IMR-90 (cell line): ENCODE measurements at regions not wholly inside any gene's neighbourhood (a gene's known extent, or its start where the extent isn't known, plus 50 kb on each side); places are given as distances from the start of the nearest gene placed in this dataset.

Source experiments
- ATAC-seq: fragments of 200-7000 bp; cut with Tn5 transposase; 2 replicates; pipeline ENCODE4 v1.9.1; 2020; ENCODE audit warnings: low read depth, mild to moderate bottlenecking, moderate library complexity
- BruUV-seq: library from RNA; stranded (reverse); fragments of 400-500 nt; replicated peaks from 2 replicates; lab custom pipeline; 2021; lab: Mats Ljungman, UMichigan
- CTCF ChIA-PET: fragments of 300-600 bp; formaldehyde crosslinking; extraction: SDS; loops from one replicate; lab custom pipeline; 2021; ENCODE audit warnings: antibody characterized with exemption; lab: Yijun Ruan, JAX
- POLR2A ChIA-PET: fragments of 300-600 bp; sonication (Branson Sonifier 250); formaldehyde crosslinking; loops from one replicate; lab custom pipeline; 2022; ENCODE audit warnings: antibody characterized with exemption; ENCODE audit not compliant: unreplicated experiment; lab: Charles Lee
- DNase-seq: peaks from one replicate; pipeline ENCODE4 v3.0.0; 2013
- H2AFZ ChIP-seq: replicated peaks from 2 replicates; pipeline ENCODE3; 2013; ENCODE audit warnings: low read length, mild to moderate bottlenecking; ENCODE audit not compliant: poor library complexity
- H2AK5ac ChIP-seq: 2 replicates; pipeline ENCODE4 v1.6.1; 2013; ENCODE audit warnings: low read depth, low read length, inconsistent platforms
- H2AK9ac ChIP-seq: replicated peaks from 2 replicates; pipeline ENCODE3; 2013; ENCODE audit warnings: mild to moderate bottlenecking, low read depth, low read length, moderate library complexity; ENCODE audit not compliant: poor library complexity
- H2BK120ac ChIP-seq: 2 replicates; pipeline ENCODE4 v1.6.1; 2013; ENCODE audit warnings: low read depth, low read length, inconsistent platforms
- H2BK15ac ChIP-seq: 3 replicates; pipeline ENCODE4 v1.6.1; 2013; ENCODE audit warnings: low read depth, low read length, inconsistent platforms
- H2BK20ac ChIP-seq: 2 replicates; pipeline ENCODE4 v1.6.1; 2013; ENCODE audit warnings: low read depth, mild to moderate bottlenecking, inconsistent platforms, low read length, moderate library complexity
- H2BK5ac ChIP-seq: 2 replicates; pipeline ENCODE4 v1.6.1; 2013; ENCODE audit warnings: mild to moderate bottlenecking, low read depth, low read length, inconsistent platforms; ENCODE audit not compliant: poor library complexity, severe bottlenecking
- H3K14ac ChIP-seq: replicated peaks from 2 replicates; pipeline ENCODE4 v1.6.1; 2013; ENCODE audit warnings: low read depth, low read length, inconsistent platforms
- H3K18ac ChIP-seq: 2 replicates; pipeline ENCODE4 v1.6.1; 2013; ENCODE audit warnings: low read depth, low read length, control low read depth
- H3K23ac ChIP-seq: 2 replicates; pipeline ENCODE4 v1.6.1; 2013; ENCODE audit warnings: low read depth, low read length, inconsistent platforms
- H3K27ac ChIP-seq: 2 replicates; pipeline ENCODE4 v1.5.1; 2013; ENCODE audit warnings: mild to moderate bottlenecking, control low read depth, low read length; ENCODE audit not compliant: insufficient read depth
- H3K27me3 ChIP-seq: 2 replicates; pipeline ENCODE4 v1.6.1; 2013; ENCODE audit warnings: low read length; ENCODE audit not compliant: control insufficient read depth, insufficient read depth
- H3K36me3 ChIP-seq: 2 replicates; pipeline ENCODE4 v1.6.1; 2013; ENCODE audit warnings: low read length, mixed read lengths; ENCODE audit not compliant: control insufficient read depth, insufficient read depth
- H3K4ac ChIP-seq: 2 replicates; pipeline ENCODE4 v1.6.1; 2013; ENCODE audit warnings: low read depth, low read length, inconsistent platforms
- H3K4me1 ChIP-seq: 2 replicates; pipeline ENCODE4 v1.6.1; 2013; ENCODE audit warnings: low read length, mixed read lengths; ENCODE audit not compliant: control insufficient read depth, insufficient read depth
- H3K4me2 ChIP-seq: 2 replicates; pipeline ENCODE4 v1.6.1; 2013; ENCODE audit warnings: low read depth, mild to moderate bottlenecking, control low read depth, low read length, moderate library complexity
- H3K4me3 ChIP-seq: 2 replicates; pipeline ENCODE4 v1.5.1; 2013; ENCODE audit warnings: low read depth, mild to moderate bottlenecking, control low read depth, low read length, moderate library complexity; ENCODE audit not compliant: insufficient read depth
- H3K56ac ChIP-seq: 2 replicates; pipeline ENCODE4 v1.6.1; 2013; ENCODE audit warnings: low read length, inconsistent platforms; ENCODE audit not compliant: insufficient read depth; ENCODE audit errors: extremely low read depth
- H3K79me1 ChIP-seq, 2 experiments: 2 replicates each; pipeline ENCODE4 v1.6.1; 2013; ENCODE audit warnings: low read length in 2 of 2, inconsistent platforms in 1 of 2, low read depth in 1 of 2
- H3K9ac ChIP-seq: 2 replicates; pipeline ENCODE4 v1.6.1; 2013; ENCODE audit warnings: low read depth, low read length, control low read depth
- H3K9me1 ChIP-seq: 2 replicates; pipeline ENCODE4 v1.6.1; 2013; ENCODE audit warnings: low read length, inconsistent platforms; ENCODE audit not compliant: insufficient read depth
- H3K9me3 ChIP-seq: 2 replicates; pipeline ENCODE4 v1.6.1; 2013; ENCODE audit warnings: low read length; ENCODE audit not compliant: control insufficient read depth, insufficient read depth
- H4K20me1 ChIP-seq: 2 replicates; pipeline ENCODE4 v1.6.1; 2013; ENCODE audit warnings: low read length, inconsistent platforms; ENCODE audit not compliant: insufficient read depth
- H4K5ac ChIP-seq: 2 replicates; pipeline ENCODE4 v1.6.1; 2013; ENCODE audit warnings: mild to moderate bottlenecking, low read depth, low read length, control low read depth
- H4K8ac ChIP-seq, 2 experiments: 2 replicates each; pipeline ENCODE4 v1.6.1; 2013; ENCODE audit warnings: low read depth in 2 of 2, low read length in 2 of 2, control low read depth in 1 of 2, inconsistent platforms in 1 of 2
- H4K91ac ChIP-seq: 2 replicates; pipeline ENCODE4 v1.6.1; 2013; ENCODE audit warnings: low read depth, low read length, inconsistent platforms; ENCODE audit not compliant: insufficient read depth
- BHLHE40 ChIP-seq: fragments of 150-350 bp; IDR thresholded peaks from 2 replicates; pipeline ENCODE4 v1.6.1; 2016; ENCODE audit warnings: mild to moderate bottlenecking, low read depth, low read length
- CEBPB ChIP-seq: IDR thresholded peaks from 2 replicates; pipeline ENCODE4 v1.6.1; 2012; ENCODE audit warnings: low read depth, low read length, improper control_type of control experiment
- CHD1 ChIP-seq: IDR thresholded peaks from 2 replicates; pipeline ENCODE4 v1.6.1; 2012; ENCODE audit warnings: low read depth, low read length, improper control_type of control experiment
- CTCF ChIP-seq: conservative IDR thresholded peaks from 2 replicates; pipeline ENCODE4 v1.5.1; 2012; ENCODE audit warnings: mild to moderate bottlenecking, low read depth, low read length, improper control_type of control experiment
- ELK1 ChIP-seq: fragments of 150-350 bp; IDR thresholded peaks from 2 replicates; pipeline ENCODE4 v1.6.1; 2016; ENCODE audit warnings: low read depth, mild to moderate bottlenecking, low read length, moderate library complexity, borderline replicate concordance
- FOS ChIP-seq: fragments of 150-350 bp; IDR thresholded peaks from 2 replicates; pipeline ENCODE4 v1.6.1; 2016; ENCODE audit warnings: low read depth, low read length
- MAFK ChIP-seq: IDR thresholded peaks from 2 replicates; pipeline ENCODE4 v1.6.1; 2012; ENCODE audit warnings: low read depth, low read length, improper control_type of control experiment
- MAZ ChIP-seq: IDR thresholded peaks from 2 replicates; pipeline ENCODE4 v1.6.1; 2012; ENCODE audit warnings: low read depth, mild to moderate bottlenecking, low read length, improper control_type of control experiment, moderate library complexity, borderline replicate concordance
- MXI1 ChIP-seq: IDR thresholded peaks from 2 replicates; pipeline ENCODE4 v1.6.1; 2012; ENCODE audit warnings: low read depth, mild to moderate bottlenecking, low read length, moderate library complexity, borderline replicate concordance
- NFE2L2 ChIP-seq: fragments of 150-350 bp; IDR thresholded peaks from 2 replicates; pipeline ENCODE4 v1.6.1; 2016; ENCODE audit warnings: low read depth, mild to moderate bottlenecking, low read length
- POLR2A ChIP-seq: IDR thresholded peaks from 2 replicates; pipeline ENCODE4 v1.6.1; 2012; ENCODE audit warnings: mild to moderate bottlenecking, low read depth, low read length
- RAD21 ChIP-seq: IDR thresholded peaks from 2 replicates; pipeline ENCODE4 v1.6.1; 2012; ENCODE audit warnings: low read length, improper control_type of control experiment
- RCOR1 ChIP-seq: IDR thresholded peaks from 2 replicates; pipeline ENCODE4 v1.6.1; 2012; ENCODE audit warnings: mild to moderate bottlenecking, low read length, improper control_type of control experiment; ENCODE audit not compliant: insufficient replicate concordance
- RFX5 ChIP-seq: IDR thresholded peaks from 2 replicates; pipeline ENCODE4 v1.8.0; 2012; ENCODE audit warnings: low read depth, mild to moderate bottlenecking, low read length, moderate library complexity
- SMC3 ChIP-seq: fragments of 150-350 bp; IDR thresholded peaks from 2 replicates; pipeline ENCODE4 v1.6.1; 2016; ENCODE audit warnings: low read depth, mild to moderate bottlenecking, antibody characterized with exemption, low read length, moderate library complexity
- USF2 ChIP-seq: fragments of 150-350 bp; IDR thresholded peaks from 2 replicates; pipeline ENCODE4 v1.6.1; 2017; ENCODE audit warnings: mild to moderate bottlenecking, antibody characterized with exemption, low read length, low read depth
- WGBS, 2 experiments: methylation state at CpG; one replicate each; pipeline versions ENCODE4 v1.1.5 to v1.1.7; 2013; ENCODE audit warnings: missing lambda C conversion rate in 2 of 2; ENCODE audit not compliant: insufficient read length in 1 of 2; ENCODE audit errors: extremely low coverage in 2 of 2; 5-methylcytosine and 5-hydroxymethylcytosine counted together
- dilution Hi-C: fragments of 300-500 bp; cut with HindIII; formaldehyde crosslinking; loops from one replicate; pipeline ENCODE4 v1.14.3; 2018; ENCODE audit warnings: low sequenced_read_pairs; ENCODE audit not compliant: unreplicated experiment
- in situ Hi-C: fragments of 300-500 bp; cut with MboI; formaldehyde crosslinking; loops from 3 replicates; pipeline ENCODE4 v1.14.3; 2019; ENCODE audit warnings: low sequenced_read_pairs, inconsistent platforms, mixed read lengths
- intact Hi-C: fragments of 100-400 bp; cut with micrococcal nuclease; formaldehyde crosslinking; loops from 2 replicates; pipeline ENCODE4 v1.10.0; 2022

- POLR2A ChIA-PET: no interaction called here
- intact Hi-C loops: no loop called here
These were observed 198.4 kb upstream of the NRP1 start for GRCh38 chr10:33532901-33533300.

More at GRCh38 chr10:33532901-33533300, 198.4 kb upstream of the NRP1 start:
- TF ChIP-seq BHLHE40: no peak
- TF ChIP-seq MAFK: no peak
- TF ChIP-seq USF2: no peak
- TF ChIP-seq FOS: no peak
- no peak for TF ChIP-seq RAD21
- no peak for TF ChIP-seq NFE2L2
- TF ChIP-seq MAZ: no peak
- TF ChIP-seq CHD1: no peak
- no peak for TF ChIP-seq SMC3
- no peak for TF ChIP-seq RFX5
- TF ChIP-seq POLR2A: no peak
- no peak for TF ChIP-seq MXI1
- no peak for TF ChIP-seq ELK1
- no peak for TF ChIP-seq CEBPB
- TF ChIP-seq RCOR1: no peak
- TF ChIP-seq CTCF: no peak
- in situ Hi-C loops (no loop called here), dilution Hi-C loops (no loop called here)
- H4K8ac ChIP-seq: no peak overlapping the region
- no peak overlapping the region for H3K4me3 ChIP-seq
- no peak overlapping the region for H2AK9ac ChIP-seq
- H3K56ac ChIP-seq: no peak overlapping the region
- H4K20me1 ChIP-seq: no peaks in the 10 kb centered on the region
- no peaks in the 10 kb centered on the region for H3K9me1 ChIP-seq
- no peak overlapping the region for H3K4me2 ChIP-seq
- no peak overlapping the region for H3K18ac ChIP-seq
- H3K14ac ChIP-seq: no peak overlapping the region
- no peak overlapping the region for H4K91ac ChIP-seq
- no CpG with 5 or more reads among the region's 7 CpGs for WGBS, 2 experiments
- DNase-seq: no peak
- H3K4me1 ChIP-seq: no peaks in the 10 kb centered on the region
- no peak overlapping the region for H2BK5ac ChIP-seq
- H3K4ac ChIP-seq: no peak overlapping the region
- H4K5ac ChIP-seq: no peak overlapping the region
- H3K27me3 ChIP-seq: peaks cover 7% of the 10 kb centered on the region; the same call in 1 of the 2 replicates
- H2AK5ac ChIP-seq: no peak overlapping the region
- ATAC-seq: no peak
- H3K23ac ChIP-seq: no peak overlapping the region
- H3K27ac ChIP-seq: no peak overlapping the region
- no peaks in the 10 kb centered on the region for H3K79me1 ChIP-seq
- no TSS peak for BruUV-seq
- no peak overlapping the region for H3K9ac ChIP-seq
- no peak overlapping the region for H2BK20ac ChIP-seq
- no peak overlapping the region for H2BK120ac ChIP-seq
- no peaks in the 10 kb centered on the region for H3K36me3 ChIP-seq
- H2AFZ ChIP-seq: no peak overlapping the region
- H3K9me3 ChIP-seq: peaks cover 3% of the 10 kb centered on the region; the same call in 1 of the 2 replicates
- H2BK15ac ChIP-seq: no peak overlapping the region
- CTCF ChIA-PET: no interaction called here
